ENCODE measurements at regions not wholly inside any gene's neighbourhood (a gene's known extent, or its start where the extent isn't known, plus 50 kb on each side); places are given as distances from the start of the nearest gene placed in this dataset.

- Histone ChIP-seq H3K4me1 (ENCODE audit: control insufficient read depth, insufficient read depth, low read length) (peaks cover 14% of the 10 kb centered on the region), H3K27me3 (ENCODE audit: control insufficient read depth, insufficient read depth, low read length) (no peaks in the 10 kb centered on the region), H3K27ac (ENCODE audit: low read depth, low read length) (no peak overlapping the region), H3K9me3 (ENCODE audit: control insufficient read depth, insufficient read depth, low read length) (no peaks in the 10 kb centered on the region), H3K36me3 (ENCODE audit: control insufficient read depth, insufficient read depth, low read length) (no peaks in the 10 kb centered on the region), H3K9ac (ENCODE audit: low read depth, low read length) (no peak overlapping the region), H3K4me3 (ENCODE audit: low read depth, low read length) (no peak overlapping the region)
Observed at GRCh38 chr2:238787501-238787900, 60.4 kb upstream of the TWIST2 start.

DNA sequence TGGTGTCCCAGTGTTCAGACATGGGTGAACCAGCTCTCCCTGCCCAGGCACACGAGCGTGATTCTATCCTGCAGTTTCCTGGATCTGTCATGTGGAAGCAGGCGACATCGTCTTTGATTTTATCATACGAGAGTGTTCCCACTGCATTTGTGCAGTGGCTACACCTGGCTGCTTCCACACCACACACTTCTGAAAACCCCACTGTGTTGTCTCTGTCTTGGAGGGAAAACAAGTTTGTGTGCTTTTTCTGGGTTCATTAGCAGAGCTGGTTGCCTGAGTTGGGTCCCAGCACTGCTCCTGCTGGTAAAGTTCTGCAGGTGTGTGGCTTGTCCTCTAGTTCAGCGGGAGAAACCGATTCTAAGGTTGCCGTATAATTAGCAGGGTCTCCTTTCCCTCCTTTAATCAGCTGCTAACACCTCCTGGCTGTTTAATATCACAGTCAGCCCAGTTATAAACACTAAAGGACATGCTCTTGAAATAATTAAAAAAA lies 58.5 kb upstream of the TWIST2 start:
- no peaks in the 10 kb centered on the region for H3K9me3 ChIP-seq (ENCODE audit: control insufficient read depth, insufficient read depth, low read length)

DNA sequence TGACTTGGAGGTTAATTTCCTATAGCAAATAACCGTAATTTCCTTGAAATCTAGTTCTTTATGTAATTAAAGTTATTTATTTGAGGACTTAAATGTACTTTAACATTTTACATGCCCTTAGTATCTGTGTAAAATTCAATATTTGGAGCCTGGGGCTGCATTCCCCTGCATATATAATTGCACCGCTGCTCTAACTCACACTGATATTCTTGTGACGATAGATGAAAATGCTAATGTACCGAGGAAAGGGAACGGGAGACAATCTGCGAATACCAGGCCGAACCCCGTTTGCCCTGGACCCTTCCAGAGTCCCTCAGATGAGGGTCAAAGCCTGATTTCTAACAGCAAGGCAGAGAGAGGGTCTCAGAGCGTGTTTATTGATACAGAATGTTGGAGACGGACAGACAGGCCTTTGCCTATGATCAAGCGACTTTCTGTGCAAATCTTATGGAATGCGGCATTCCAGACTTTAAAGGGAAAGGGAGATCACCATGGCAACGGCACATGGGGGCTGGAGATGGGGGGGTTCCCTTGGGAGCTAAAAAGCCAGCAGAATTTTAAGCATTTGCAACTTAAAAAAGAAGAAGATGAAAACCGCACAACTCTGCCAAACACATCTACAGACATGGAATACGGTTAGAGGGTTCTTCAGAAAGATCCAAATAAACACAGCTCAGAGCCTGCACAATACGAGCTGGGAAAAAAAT lies 57.6 kb upstream of the TWIST2 start:
- H3K27ac ChIP-seq (ENCODE audit: low read depth, low read length) = no peak overlapping the region
- no peak overlapping the region for H3K4me3 ChIP-seq (ENCODE audit: low read depth, low read length)
- H3K36me3 ChIP-seq (ENCODE audit: control insufficient read depth, insufficient read depth, low read length) = no peaks in the 10 kb centered on the region
- no peaks in the 10 kb centered on the region for H3K4me1 ChIP-seq (ENCODE audit: control insufficient read depth, insufficient read depth, low read length)
- H3K9ac ChIP-seq (ENCODE audit: low read depth, low read length) = no peak overlapping the region
- H3K9me3 ChIP-seq (ENCODE audit: control insufficient read depth, insufficient read depth, low read length) = no peaks in the 10 kb centered on the region
- no peaks in the 10 kb centered on the region for H3K27me3 ChIP-seq (ENCODE audit: control insufficient read depth, insufficient read depth, low read length)

More for the DNA sequence above, 58.5 kb upstream of the TWIST2 start:
- Histone ChIP-seq H3K4me3 (ENCODE audit: low read depth, low read length) (no peak overlapping the region), H3K36me3 (ENCODE audit: control insufficient read depth, insufficient read depth, low read length) (no peaks in the 10 kb centered on the region), H3K4me1 (ENCODE audit: control insufficient read depth, insufficient read depth, low read length) (peaks cover 6% of the 10 kb centered on the region), H3K27ac (ENCODE audit: low read depth, low read length) (no peak overlapping the region), H3K9ac (ENCODE audit: low read depth, low read length) (no peak overlapping the region), H3K27me3 (ENCODE audit: control insufficient read depth, insufficient read depth, low read length) (no peaks in the 10 kb centered on the region)

DNA sequence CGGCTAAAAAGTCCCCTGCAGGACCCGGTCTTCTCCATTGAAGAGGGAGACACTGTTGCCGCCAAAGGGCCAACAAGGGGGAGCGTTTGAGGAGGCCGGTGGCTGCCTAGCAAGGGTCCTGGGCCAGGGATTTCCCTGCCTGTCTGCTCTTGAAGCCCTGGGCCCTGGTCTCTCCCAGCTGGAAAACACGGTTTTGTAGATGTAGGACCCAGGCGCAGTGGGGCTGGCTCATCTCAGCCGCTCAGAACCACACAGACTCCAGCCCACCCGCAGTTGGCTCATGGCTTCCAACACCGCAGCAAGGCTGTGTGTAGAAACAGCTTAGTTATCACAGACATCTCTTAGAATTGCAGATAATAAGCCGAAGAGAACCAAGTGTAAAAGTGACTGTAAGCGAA lies 57.1 kb upstream of the TWIST2 start:
- H3K27ac ChIP-seq (ENCODE audit: low read depth, low read length) = no peak overlapping the region
- H3K9me3 ChIP-seq (ENCODE audit: control insufficient read depth, insufficient read depth, low read length) = no peaks in the 10 kb centered on the region
- no peaks in the 10 kb centered on the region for H3K27me3 ChIP-seq (ENCODE audit: control insufficient read depth, insufficient read depth, low read length)
- no peak overlapping the region for H3K4me3 ChIP-seq (ENCODE audit: low read depth, low read length)
- H3K36me3 ChIP-seq (ENCODE audit: control insufficient read depth, insufficient read depth, low read length) = no peaks in the 10 kb centered on the region
- no peaks in the 10 kb centered on the region for H3K4me1 ChIP-seq (ENCODE audit: control insufficient read depth, insufficient read depth, low read length)
- no peak overlapping the region for H3K9ac ChIP-seq (ENCODE audit: low read depth, low read length)

GRCh38 chr2:238791354-238791753 lies 56.5 kb upstream of the TWIST2 start:
- H3K4me3 ChIP-seq (ENCODE audit: low read depth, low read length) = no peak overlapping the region
- H3K36me3 ChIP-seq (ENCODE audit: control insufficient read depth, insufficient read depth, low read length) = no peaks in the 10 kb centered on the region
- no peaks in the 10 kb centered on the region for H3K27me3 ChIP-seq (ENCODE audit: control insufficient read depth, insufficient read depth, low read length)
- no peaks in the 10 kb centered on the region for H3K9me3 ChIP-seq (ENCODE audit: control insufficient read depth, insufficient read depth, low read length)
- no peak overlapping the region for H3K9ac ChIP-seq (ENCODE audit: low read depth, low read length)
- no peaks in the 10 kb centered on the region for H3K4me1 ChIP-seq (ENCODE audit: control insufficient read depth, insufficient read depth, low read length)
- H3K27ac ChIP-seq (ENCODE audit: low read depth, low read length) = no peak overlapping the region

- H3K4me1 ChIP-seq (ENCODE audit: control insufficient read depth, insufficient read depth, low read length) = no peaks in the 10 kb centered on the region
- H3K27ac ChIP-seq (ENCODE audit: low read depth, low read length) = no peak overlapping the region
- H3K27me3 ChIP-seq (ENCODE audit: control insufficient read depth, insufficient read depth, low read length) = no peaks in the 10 kb centered on the region
- H3K4me3 ChIP-seq (ENCODE audit: low read depth, low read length) = no peak overlapping the region
- no peaks in the 10 kb centered on the region; the same call in 1 of the 2 replicates for H3K9me3 ChIP-seq (ENCODE audit: control insufficient read depth, insufficient read depth, low read length)
- no peak overlapping the region for H3K9ac ChIP-seq (ENCODE audit: low read depth, low read length)
- no peaks in the 10 kb centered on the region for H3K36me3 ChIP-seq (ENCODE audit: control insufficient read depth, insufficient read depth, low read length)
Observed at GRCh38 chr2:238793306-238793705, 54.6 kb upstream of the TWIST2 start.

DNA sequence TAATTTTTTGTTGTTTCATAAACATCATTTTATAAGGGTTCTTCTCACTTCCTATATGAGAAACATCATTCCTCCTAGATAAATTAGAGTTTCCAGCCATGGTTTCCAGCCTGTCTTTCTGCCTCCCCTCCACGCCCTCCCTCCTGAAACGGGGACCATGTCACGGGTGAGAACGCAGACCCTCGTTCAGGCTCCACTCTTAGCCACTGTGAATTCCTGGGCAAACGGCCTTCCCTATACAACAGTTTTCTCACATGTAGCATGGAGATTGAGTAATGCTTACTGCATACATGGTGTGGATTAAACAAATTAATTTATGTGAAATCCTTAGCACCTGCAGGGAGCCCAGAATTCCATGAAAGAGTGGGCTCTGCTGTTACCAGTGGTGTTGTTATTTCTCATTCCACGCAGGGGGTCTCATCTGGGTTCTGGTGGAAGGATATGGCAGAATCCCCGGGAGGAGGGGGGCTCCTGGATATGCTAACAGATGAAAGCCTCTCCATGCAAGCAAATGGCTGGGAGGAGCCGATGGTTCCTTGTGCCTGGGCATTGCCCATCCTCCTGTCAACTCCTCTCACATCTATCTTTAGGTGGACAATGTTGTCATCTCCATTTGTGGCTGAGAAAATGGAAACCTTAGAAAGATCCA lies 54.0 kb upstream of the TWIST2 start:
- no peaks in the 10 kb centered on the region for H3K4me1 ChIP-seq (ENCODE audit: control insufficient read depth, insufficient read depth, low read length)
- H3K9me3 ChIP-seq (ENCODE audit: control insufficient read depth, insufficient read depth, low read length) = no peaks in the 10 kb centered on the region; the same call in 1 of the 2 replicates
- no peak overlapping the region for H3K4me3 ChIP-seq (ENCODE audit: low read depth, low read length)
- no peak overlapping the region for H3K9ac ChIP-seq (ENCODE audit: low read depth, low read length)
- no peaks in the 10 kb centered on the region for H3K36me3 ChIP-seq (ENCODE audit: control insufficient read depth, insufficient read depth, low read length)
- no peak overlapping the region for H3K27ac ChIP-seq (ENCODE audit: low read depth, low read length)
- no peaks in the 10 kb centered on the region for H3K27me3 ChIP-seq (ENCODE audit: control insufficient read depth, insufficient read depth, low read length)

- Histone ChIP-seq H3K36me3 (ENCODE audit: control insufficient read depth, insufficient read depth, low read length) (no peaks in the 10 kb centered on the region), H3K27me3 (ENCODE audit: control insufficient read depth, insufficient read depth, low read length) (no peaks in the 10 kb centered on the region), H3K4me3 (ENCODE audit: low read depth, low read length) (no peak overlapping the region), H3K9ac (ENCODE audit: low read depth, low read length) (no peak overlapping the region), H3K4me1 (ENCODE audit: control insufficient read depth, insufficient read depth, low read length) (no peaks in the 10 kb centered on the region), H3K9me3 (ENCODE audit: control insufficient read depth, insufficient read depth, low read length) (no peaks in the 10 kb centered on the region; the same call in 1 of the 2 replicates), H3K27ac (ENCODE audit: low read depth, low read length) (no peak overlapping the region)
Observed at GRCh38 chr2:238796223-238796885, 51.5 kb upstream of the TWIST2 start.

DNA sequence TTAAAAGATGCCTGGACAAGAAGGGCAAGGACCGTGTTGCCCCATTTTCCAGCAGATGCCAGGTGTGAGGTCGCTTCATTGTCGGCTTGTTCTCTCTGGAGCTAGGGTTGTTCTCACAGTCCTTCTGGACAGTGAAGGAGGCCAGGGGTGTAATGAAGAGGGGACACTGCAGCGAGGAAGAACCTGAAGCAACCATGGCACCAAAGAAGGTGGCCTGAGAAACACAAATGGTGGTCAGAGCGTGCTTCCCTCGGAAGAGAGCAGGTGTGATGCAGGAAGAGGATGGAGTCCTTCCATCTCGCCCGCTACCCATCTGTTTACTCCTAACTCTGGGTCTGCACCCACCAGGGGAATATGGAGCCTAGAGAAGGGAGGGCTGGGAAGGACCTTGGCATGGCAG lies 50.3 kb upstream of the TWIST2 start:
- H3K36me3 ChIP-seq (ENCODE audit: control insufficient read depth, insufficient read depth, low read length) = no peaks in the 10 kb centered on the region
- H3K9ac ChIP-seq (ENCODE audit: low read depth, low read length) = no peak overlapping the region
- no peaks in the 10 kb centered on the region for H3K4me1 ChIP-seq (ENCODE audit: control insufficient read depth, insufficient read depth, low read length)
- no peak overlapping the region for H3K27ac ChIP-seq (ENCODE audit: low read depth, low read length)
- H3K4me3 ChIP-seq (ENCODE audit: low read depth, low read length) = no peak overlapping the region
- no peaks in the 10 kb centered on the region for H3K27me3 ChIP-seq (ENCODE audit: control insufficient read depth, insufficient read depth, low read length)
- H3K9me3 ChIP-seq (ENCODE audit: control insufficient read depth, insufficient read depth, low read length) = no peaks in the 10 kb centered on the region; the same call in 1 of the 2 replicates

All from HUES48 (cell line).